GM19328 (cell line): ENCODE measurements at regions not wholly inside any gene's neighbourhood (a gene's known extent, or its start where the extent isn't known, plus 50 kb on each side); places are given as distances from the start of the nearest gene placed in this dataset.

Experiments used
- ATAC-seq: cut with Tn5 transposase; IDR thresholded peaks from one replicate; pipeline ENCODE4 v1.9.1; 2021; ENCODE audit warnings: mild to moderate bottlenecking, moderate library complexity; ENCODE audit not compliant: unreplicated experiment

- no peak for ATAC-seq
Measured at GRCh38 chr12:92290886-92291285, 145.2 kb upstream of the BTG1 start.

- no peak for ATAC-seq
Measured at GRCh38 chr12:92290350-92290695, 144.7 kb upstream of the BTG1 start.

GRCh38 chr12:92289629-92290349, 144.1 kb upstream of the BTG1 start:
- no peak for ATAC-seq

DNA sequence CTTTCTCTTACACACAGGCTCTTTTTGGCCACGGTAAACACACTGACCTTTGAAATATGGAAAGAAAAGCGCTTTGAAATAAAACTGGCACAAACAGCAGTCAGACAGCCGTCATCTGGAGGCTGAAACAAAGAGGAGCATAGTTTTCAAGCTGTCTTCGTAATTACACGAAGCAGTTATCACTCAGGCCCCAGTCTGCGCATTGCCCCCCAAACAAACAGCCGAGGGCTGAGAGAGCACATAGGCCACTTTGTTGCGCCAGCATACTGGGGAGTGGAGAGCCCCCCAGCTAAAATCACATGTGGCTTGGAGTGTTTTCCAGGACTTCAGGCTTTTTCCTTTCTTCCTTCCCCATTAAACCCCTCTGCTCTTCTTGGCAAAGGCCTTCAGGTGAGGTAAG, 142.9 kb upstream of the BTG1 start:
- ATAC-seq: no peak

- ATAC-seq: no peak
Measured at GRCh38 chr12:92278378-92278828, 132.8 kb upstream of the BTG1 start.

DNA sequence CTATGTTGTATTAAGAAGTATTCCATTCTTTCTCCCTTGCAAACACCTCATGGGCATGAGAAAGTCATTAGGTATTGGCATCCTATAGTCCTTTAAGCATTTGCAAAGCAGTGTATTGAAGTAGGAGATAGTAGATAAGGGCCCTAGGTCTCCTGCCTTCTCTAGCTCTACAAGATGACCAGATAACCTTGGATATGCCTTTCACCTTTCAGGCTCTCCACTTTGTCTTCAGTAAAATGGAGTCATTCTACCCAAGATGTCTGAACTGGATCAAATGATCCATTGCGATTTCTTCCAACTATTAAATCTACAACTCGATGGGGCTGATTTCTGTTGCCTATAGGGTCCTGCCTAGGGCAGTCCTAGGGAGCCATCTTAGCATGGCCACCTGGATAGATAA, 132.1 kb upstream of the BTG1 start:
- ATAC-seq: no peak

- ATAC-seq: no peak
Measured at GRCh38 chr12:92276276-92276675, 130.6 kb upstream of the BTG1 start.

- ATAC-seq: no peak
Measured at GRCh38 chr12:92275443-92276154, 130.0 kb upstream of the BTG1 start.

- no peak for ATAC-seq
Measured at GRCh38 chr12:92273076-92273475, 127.4 kb upstream of the BTG1 start.

DNA sequence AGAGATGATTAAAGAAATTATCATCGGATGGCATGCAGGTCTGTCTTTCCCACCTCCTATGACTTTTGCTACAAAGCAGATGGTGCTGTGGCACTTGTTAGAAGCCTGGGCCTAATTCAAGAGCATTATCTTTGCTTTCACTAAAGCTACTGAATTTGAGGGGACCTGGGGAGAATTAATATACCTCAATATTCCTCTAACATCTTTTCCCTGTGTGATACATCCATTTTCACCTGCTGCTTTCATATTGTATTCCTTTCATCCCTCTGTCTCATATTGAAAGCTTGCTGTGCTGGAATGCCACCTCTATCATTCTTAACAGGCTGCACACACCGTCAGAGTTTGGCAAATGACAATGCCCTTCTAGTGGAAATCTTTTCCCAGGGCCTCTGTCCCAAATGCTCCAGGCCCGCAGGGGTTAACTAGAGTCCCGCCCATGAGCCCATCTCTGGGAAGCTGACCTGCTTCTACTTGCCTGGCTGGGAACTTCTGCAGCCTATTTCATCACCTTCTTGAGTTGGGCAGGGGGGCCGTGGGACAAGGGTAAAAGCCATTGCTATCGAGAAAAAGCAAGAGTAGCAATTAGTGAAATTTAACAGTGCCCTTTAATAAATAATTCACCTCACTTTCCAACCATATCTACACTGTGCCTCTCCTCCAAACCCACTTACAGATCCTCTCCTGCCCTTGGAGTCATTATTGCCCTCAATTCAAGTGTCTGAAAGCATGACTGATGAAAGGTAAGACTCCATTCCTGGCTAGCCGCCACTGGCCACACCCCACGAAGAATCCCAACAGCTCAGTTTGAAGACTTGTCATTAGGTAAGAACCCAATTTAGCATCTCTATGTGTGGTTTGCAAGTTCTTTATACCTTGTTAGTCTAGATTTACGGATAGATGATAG, 126.7 kb upstream of the BTG1 start:
- no peak for ATAC-seq

- ATAC-seq: no peak
Measured at GRCh38 chr12:92271341-92271740, 125.7 kb upstream of the BTG1 start.

DNA sequence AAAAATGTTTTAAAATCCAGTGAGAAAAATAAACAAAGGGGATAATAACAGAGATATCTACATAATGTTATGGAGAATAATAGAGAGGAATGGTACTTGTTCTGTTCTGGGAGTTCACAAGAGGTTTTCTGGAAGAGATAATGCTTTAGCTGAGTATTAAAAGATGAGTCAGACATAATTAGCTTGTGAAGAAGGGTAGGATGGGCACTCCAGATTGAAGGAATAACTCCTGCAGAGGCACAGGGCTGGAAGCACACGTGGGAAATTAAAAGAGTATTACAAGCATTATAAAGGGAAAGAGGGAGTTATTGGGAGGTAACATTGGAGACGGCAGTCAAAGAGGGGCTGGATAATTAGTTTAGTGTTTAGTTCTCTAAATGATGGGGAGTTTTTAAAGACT, 124.9 kb upstream of the BTG1 start:
- no peak for ATAC-seq

DNA sequence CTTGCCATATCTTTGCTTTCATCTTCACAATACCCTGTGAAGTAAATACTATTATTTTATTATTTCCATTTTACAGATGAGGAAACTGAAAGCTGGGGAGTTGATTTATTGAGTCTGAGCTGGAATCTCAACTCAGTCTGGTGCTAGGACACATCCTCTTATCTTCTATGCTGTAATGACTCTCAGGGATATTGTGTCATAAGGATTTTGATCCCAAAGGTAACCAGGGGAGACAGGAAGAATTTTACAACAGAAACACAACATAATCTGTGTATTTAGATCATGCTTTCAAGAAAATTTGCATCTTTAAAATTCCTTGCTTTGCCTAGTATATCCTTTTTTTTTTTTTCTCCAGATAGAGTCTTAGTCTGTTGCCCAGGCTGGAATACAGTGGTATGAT, 123.3 kb upstream of the BTG1 start:
- ATAC-seq: no peak

DNA sequence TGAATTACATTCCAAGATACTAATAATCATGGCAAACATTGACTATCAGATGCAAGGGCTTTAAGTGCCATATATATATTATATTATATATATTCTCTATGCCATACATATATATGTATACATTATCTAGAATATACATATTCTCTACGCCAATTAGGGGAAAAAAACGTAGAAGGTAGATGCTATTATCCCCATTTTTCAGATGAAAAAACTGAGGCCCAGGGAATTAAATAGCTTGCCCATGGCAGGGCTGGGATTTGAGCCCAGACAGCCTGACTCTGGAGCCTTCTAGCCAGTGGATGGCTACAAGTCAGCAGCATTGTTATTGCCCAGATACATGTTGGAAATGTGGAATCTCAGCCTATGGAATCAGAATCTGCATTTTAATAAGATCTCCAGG, 116.0 kb upstream of the BTG1 start:
- no peak for ATAC-seq

DNA sequence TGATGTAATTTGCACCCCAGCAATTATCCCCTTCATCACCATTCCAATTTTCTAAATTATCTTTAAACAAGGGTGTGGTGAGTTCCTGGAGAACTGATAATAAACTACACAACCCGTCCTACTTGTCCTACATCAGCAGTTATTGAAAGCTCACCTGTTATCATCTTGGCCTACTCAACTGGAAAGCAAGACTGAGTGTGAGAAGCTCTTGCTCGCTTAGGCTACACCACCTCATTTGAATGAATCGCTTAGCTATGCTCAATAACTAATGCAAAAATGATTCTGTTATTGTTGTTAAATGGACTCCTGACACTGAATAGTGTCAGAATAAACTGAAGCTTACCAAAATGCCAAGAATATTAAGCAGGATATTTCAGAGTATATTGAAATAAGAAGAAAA, 115.4 kb upstream of the BTG1 start:
- no peak for ATAC-seq

DNA sequence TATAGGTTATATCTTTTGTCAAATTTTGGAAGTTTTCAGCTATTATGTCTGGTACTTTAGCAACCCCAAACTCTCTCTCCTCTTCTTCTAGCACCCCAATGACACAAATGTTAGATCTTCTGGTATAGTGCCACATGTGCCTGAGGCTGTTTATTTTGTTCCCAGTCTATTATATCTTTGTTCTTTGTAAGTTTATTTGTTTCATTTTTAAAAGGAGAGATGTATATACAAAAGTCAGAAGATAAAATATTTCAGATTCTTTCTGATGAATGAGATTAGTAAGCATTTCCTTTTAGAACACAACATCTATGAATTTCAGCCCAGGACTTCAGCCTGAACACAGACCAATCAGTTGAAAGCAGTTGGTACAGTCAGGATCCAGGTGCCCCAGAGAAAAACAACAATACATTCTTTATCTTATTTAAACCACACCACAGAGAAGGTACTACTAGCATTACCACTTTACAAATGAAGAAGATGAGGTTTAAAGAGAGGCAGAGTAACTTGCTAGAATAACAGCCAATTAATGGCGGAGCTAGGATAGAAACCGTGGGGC, 114.1 kb upstream of the BTG1 start:
- no peak for ATAC-seq

DNA sequence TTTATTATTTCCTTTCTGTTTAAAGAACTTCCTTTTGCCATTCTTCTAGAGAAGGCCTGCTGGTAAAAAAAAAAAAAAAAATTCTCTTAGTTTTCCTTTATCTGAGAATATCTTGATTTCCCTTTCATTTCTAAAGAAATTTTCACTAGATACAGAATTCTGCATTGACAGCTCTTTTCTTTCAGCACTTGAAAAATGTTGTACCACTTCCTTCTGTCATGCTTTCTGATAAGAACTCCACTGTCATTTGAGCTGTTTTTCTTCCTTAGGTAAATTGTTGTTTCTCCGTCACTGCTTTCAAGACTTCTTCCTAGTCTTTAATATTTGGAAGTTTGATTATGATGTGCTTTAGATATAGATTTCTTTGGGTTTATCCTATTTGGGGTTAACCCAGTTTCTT, 113.6 kb upstream of the BTG1 start:
- ATAC-seq: no peak

DNA sequence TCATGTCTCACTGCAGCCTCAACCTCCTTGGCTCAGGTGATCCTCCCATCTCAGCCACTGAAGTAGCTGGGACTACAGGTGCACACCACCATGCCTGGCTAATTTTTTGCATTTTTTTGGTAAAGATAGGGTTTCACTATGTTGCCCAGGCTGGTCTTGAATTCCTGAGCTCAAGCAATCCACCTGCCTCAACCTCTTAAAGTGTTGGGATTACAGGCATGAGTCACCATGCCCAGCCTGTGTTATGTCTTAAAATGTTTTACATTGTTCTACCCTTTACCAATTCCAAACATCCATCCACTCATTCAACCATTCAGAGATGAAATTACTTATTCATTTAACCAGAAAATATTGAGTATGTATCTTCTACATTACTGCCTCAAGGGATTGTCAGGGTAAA, 111.6 kb upstream of the BTG1 start:
- ATAC-seq: no peak

- no peak for ATAC-seq
Measured at GRCh38 chr12:92255741-92256140, 110.1 kb upstream of the BTG1 start.

DNA sequence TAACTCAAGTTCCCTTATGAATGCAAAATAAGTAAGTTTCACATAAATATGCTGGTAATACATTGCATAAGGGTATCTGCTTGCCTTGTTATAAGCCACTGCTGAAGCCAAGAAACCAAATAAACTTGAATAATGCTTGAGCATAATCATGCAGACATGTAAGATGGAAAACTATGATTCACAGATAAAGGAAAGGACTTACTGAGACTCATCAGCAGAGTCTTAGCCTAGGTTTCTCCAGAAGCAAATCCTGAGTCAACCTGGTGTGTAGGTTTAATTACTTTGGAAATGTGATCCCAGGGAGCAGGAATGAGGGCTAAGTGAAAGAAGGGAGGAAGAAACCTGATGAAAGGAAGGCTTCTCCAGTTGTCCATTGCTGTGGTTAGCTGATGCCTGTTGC, 107.7 kb upstream of the BTG1 start:
- ATAC-seq: no peak

DNA sequence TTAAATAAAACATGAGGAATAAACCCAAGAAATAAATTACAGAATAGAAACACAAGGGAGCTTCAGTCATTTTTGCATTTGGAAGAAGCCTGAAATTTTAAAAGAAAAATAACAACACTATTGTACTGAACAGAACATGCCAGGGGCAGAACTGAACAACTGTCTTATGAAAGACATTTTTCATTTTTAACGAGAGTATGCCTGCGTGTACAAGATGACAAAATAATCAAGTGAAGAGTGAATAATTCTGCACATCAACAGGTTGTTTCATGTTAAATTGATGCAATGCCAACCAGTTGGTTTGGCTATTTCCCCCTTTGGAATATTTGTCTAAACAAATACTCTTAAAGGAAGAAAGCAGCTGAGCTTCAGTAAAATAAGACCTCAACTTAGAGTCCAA, 103.3 kb upstream of the BTG1 start:
- ATAC-seq: no peak
